ENCODE measurements at regions not wholly inside any gene's neighbourhood (a gene's known extent, or its start where the extent isn't known, plus 50 kb on each side); places are given as distances from the start of the nearest gene placed in this dataset.

GRCh38 chr3:168248383-168249204 is 152.9 kb upstream of the GOLIM4 start:
- Histone ChIP-seq H3K27ac (ENCODE audit: low read depth, low read length) (peak overlapping the region; percentile 47), H3K4me2 (ENCODE audit: low read length) (peak overlapping the region; percentile 99), H4K20me1 (ENCODE audit: insufficient read depth, low read length) (no peaks in the 10 kb centered on the region), H3K36me3 (ENCODE audit: insufficient read depth, low read length) (no peaks in the 10 kb centered on the region), H3K27me3 (ENCODE audit: insufficient read depth, low read length) (no peaks in the 10 kb centered on the region), H3K9ac (ENCODE audit: low read length) (peak overlapping the region; percentile 74), H3K79me2 (ENCODE audit: insufficient read depth, low read length) (no peaks in the 10 kb centered on the region), H3K4me3 (ENCODE audit: insufficient read depth, low read depth, low read length) (peak overlapping the region; percentile 72), H3K9me3 (ENCODE audit: insufficient read depth, low read depth, low read length) (no peaks in the 10 kb centered on the region), H3K4me1 (ENCODE audit: insufficient read depth, low read length) (peaks cover 5% of the 10 kb centered on the region), H2AFZ (ENCODE audit: low read depth, low read length) (peak overlapping the region; percentile 93)
- no peaks in the 10 kb centered on the region for H3K4me1 Mint-ChIP-seq (ENCODE audit: low read depth, unreplicated experiment)
- no peaks in the 10 kb centered on the region for H3K9me3 Mint-ChIP-seq (ENCODE audit: unreplicated experiment)
- peaks cover 13% of the 10 kb centered on the region for H3K27me3 Mint-ChIP-seq (ENCODE audit: low read depth, unreplicated experiment)
- peak overlapping the region; percentile 93 for H3K4me3 Mint-ChIP-seq (ENCODE audit: unreplicated experiment)
- peak overlapping the region; percentile 44 for H3K27ac Mint-ChIP-seq (ENCODE audit: unreplicated experiment)
- peak; percentile 56 for DNase-seq (ENCODE audit: low read depth)
- H3K36me3 Mint-ChIP-seq (ENCODE audit: low read depth, unreplicated experiment) = no peaks in the 10 kb centered on the region
- FAIRE-seq = no peak
- TF ChIP-seq EZH2 (IDR thresholded peaks at IDR 0.05; ENCODE audit: insufficient read depth, low read length) = no peak
- TF ChIP-seq, protein P1, sequence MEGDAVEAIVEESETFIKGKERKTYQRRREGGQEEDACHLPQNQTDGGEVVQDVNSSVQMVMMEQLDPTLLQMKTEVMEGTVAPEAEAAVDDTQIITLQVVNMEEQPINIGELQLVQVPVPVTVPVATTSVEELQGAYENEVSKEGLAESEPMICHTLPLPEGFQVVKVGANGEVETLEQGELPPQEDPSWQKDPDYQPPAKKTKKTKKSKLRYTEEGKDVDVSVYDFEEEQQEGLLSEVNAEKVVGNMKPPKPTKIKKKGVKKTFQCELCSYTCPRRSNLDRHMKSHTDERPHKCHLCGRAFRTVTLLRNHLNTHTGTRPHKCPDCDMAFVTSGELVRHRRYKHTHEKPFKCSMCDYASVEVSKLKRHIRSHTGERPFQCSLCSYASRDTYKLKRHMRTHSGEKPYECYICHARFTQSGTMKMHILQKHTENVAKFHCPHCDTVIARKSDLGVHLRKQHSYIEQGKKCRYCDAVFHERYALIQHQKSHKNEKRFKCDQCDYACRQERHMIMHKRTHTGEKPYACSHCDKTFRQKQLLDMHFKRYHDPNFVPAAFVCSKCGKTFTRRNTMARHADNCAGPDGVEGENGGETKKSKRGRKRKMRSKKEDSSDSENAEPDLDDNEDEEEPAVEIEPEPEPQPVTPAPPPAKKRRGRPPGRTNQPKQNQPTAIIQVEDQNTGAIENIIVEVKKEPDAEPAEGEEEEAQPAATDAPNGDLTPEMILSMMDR (IDR thresholded peaks at IDR 0.05; ENCODE audit: insufficient read depth, low read depth, low read length) = no peak

DNA sequence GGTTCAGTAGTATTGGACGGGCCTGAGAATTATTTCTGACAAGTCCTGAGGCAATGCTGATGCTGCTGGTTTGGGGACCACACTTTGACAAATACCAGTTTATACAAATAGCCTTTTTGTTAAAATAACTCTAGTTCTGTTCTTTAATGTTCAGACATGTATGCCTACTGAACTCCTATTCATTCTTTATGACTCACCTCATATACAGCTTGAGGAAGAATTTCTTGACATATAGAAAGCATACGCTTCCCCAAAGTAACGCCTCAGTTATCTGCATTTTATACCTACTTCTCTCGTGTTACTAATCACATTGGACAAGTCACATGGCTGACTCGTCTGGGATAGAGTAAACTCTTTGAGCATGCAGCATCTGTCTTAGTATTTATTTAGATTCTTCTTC is 145.4 kb upstream of the GOLIM4 start:
- H3K4me3 ChIP-seq (ENCODE audit: insufficient read depth, low read depth, low read length) = no peak overlapping the region
- TF ChIP-seq EZH2 (IDR thresholded peaks at IDR 0.05; ENCODE audit: insufficient read depth, low read length) = no peak
- TF ChIP-seq, protein P1 (IDR thresholded peaks at IDR 0.05; ENCODE audit: insufficient read depth, low read depth, low read length) = no peak
- DNase-seq (ENCODE audit: low read depth) (no peak), FAIRE-seq (no peak)
- H4K20me1 ChIP-seq (ENCODE audit: insufficient read depth, low read length) = no peaks in the 10 kb centered on the region
- Mint-ChIP-seq H3K9me3 (ENCODE audit: unreplicated experiment) (peaks cover 2% of the 10 kb centered on the region), H3K4me1 (ENCODE audit: low read depth, unreplicated experiment) (no peaks in the 10 kb centered on the region), H3K27ac (ENCODE audit: unreplicated experiment) (no peak overlapping the region), H3K4me3 (ENCODE audit: unreplicated experiment) (no peak overlapping the region), H3K27me3 (ENCODE audit: low read depth, unreplicated experiment) (peaks cover 6% of the 10 kb centered on the region), H3K36me3 (ENCODE audit: low read depth, unreplicated experiment) (no peaks in the 10 kb centered on the region)
- H2AFZ ChIP-seq (ENCODE audit: low read depth, low read length) = no peak overlapping the region
- H3K36me3 ChIP-seq (ENCODE audit: insufficient read depth, low read length) = no peaks in the 10 kb centered on the region
- H3K9me3 ChIP-seq (ENCODE audit: insufficient read depth, low read depth, low read length) = no peaks in the 10 kb centered on the region
- H3K79me2 ChIP-seq (ENCODE audit: insufficient read depth, low read length) = no peaks in the 10 kb centered on the region
- H3K27me3 ChIP-seq (ENCODE audit: insufficient read depth, low read length) = no peaks in the 10 kb centered on the region
- H3K4me2 ChIP-seq (ENCODE audit: low read length) = no peak overlapping the region
- H3K9ac ChIP-seq (ENCODE audit: low read length) = no peak overlapping the region
- H3K4me1 ChIP-seq (ENCODE audit: insufficient read depth, low read length) = no peaks in the 10 kb centered on the region
- no peak overlapping the region for H3K27ac ChIP-seq (ENCODE audit: low read depth, low read length)

DNA sequence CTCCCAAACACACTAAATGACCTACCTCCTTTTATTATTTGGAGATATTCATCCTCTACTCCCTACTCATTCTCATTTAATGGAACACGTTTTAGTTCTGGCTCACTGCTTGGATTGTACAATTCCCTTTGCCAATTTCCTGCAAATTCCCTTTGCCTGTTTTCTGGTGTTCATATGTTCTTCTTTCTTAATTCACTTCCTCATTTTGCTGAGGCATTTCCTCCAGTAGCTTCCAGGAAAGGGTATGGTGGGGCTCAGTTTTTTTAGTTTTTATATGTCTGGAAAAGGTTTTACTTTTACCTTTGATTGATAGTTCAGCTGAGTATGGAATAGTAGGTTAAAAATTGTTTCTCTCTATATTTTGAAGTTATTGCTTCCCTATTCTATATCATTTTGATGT is 143.6 kb upstream of the GOLIM4 start:
- no peaks in the 10 kb centered on the region for H4K20me1 ChIP-seq (ENCODE audit: insufficient read depth, low read length)
- no peaks in the 10 kb centered on the region for H3K36me3 ChIP-seq (ENCODE audit: insufficient read depth, low read length)
- H3K9me3 Mint-ChIP-seq (ENCODE audit: unreplicated experiment) = peaks cover 2% of the 10 kb centered on the region
- H3K4me3 ChIP-seq (ENCODE audit: insufficient read depth, low read depth, low read length) = no peak overlapping the region
- H3K27ac ChIP-seq (ENCODE audit: low read depth, low read length) = no peak overlapping the region
- no peak overlapping the region for H3K27ac Mint-ChIP-seq (ENCODE audit: unreplicated experiment)
- no peaks in the 10 kb centered on the region for H3K79me2 ChIP-seq (ENCODE audit: insufficient read depth, low read length)
- DNase-seq (ENCODE audit: low read depth) (no peak), FAIRE-seq (no peak)
- H3K4me3 Mint-ChIP-seq (ENCODE audit: unreplicated experiment) = no peak overlapping the region
- TF ChIP-seq EZH2 (IDR thresholded peaks at IDR 0.05; ENCODE audit: insufficient read depth, low read length) = no peak
- TF ChIP-seq, protein P1 (IDR thresholded peaks at IDR 0.05; ENCODE audit: insufficient read depth, low read depth, low read length) = no peak
- peaks cover 6% of the 10 kb centered on the region for H3K27me3 Mint-ChIP-seq (ENCODE audit: low read depth, unreplicated experiment)
- no peak overlapping the region for H3K4me2 ChIP-seq (ENCODE audit: low read length)
- no peaks in the 10 kb centered on the region for H3K4me1 ChIP-seq (ENCODE audit: insufficient read depth, low read length)
- no peaks in the 10 kb centered on the region for H3K27me3 ChIP-seq (ENCODE audit: insufficient read depth, low read length)
- H3K4me1 Mint-ChIP-seq (ENCODE audit: low read depth, unreplicated experiment) = no peaks in the 10 kb centered on the region
- no peaks in the 10 kb centered on the region for H3K9me3 ChIP-seq (ENCODE audit: insufficient read depth, low read depth, low read length)
- H3K9ac ChIP-seq (ENCODE audit: low read length) = no peak overlapping the region
- H2AFZ ChIP-seq (ENCODE audit: low read depth, low read length) = no peak overlapping the region
- no peaks in the 10 kb centered on the region for H3K36me3 Mint-ChIP-seq (ENCODE audit: low read depth, unreplicated experiment)
